A549 (cell line): ENCODE measurements at regions not wholly inside any gene's neighbourhood (a gene's known extent, or its start where the extent isn't known, plus 50 kb on each side); places are given as distances from the start of the nearest gene placed in this dataset.

ENCODE experiments used
- ATAC-seq, 2 experiments: fragments of 200-7000 bp in 1 of 2; fragments of >200 bp in 1 of 2; cut with Nextera tagmentation in 1 of 2; cut with Tn5 transposase in 1 of 2; 3 replicates each; pipeline versions ENCODE4 v1.8.0 to v1.9.1; 2018 to 2020; ENCODE audit warnings: mild to moderate bottlenecking in 1 of 2, moderate library complexity in 1 of 2
- CTCF ChIA-PET: fragments of 300-600 bp; sonication (Branson Sonifier 250); formaldehyde crosslinking; extraction: SDS; loops from one replicate; lab custom pipeline; 2021; ENCODE audit warnings: antibody characterized with exemption, inconsistent platforms; lab: Yijun Ruan, JAX
- POLR2A ChIA-PET: fragments of 350-600 bp; formaldehyde crosslinking; extraction: SDS; loops from one replicate; lab custom pipeline; 2021; ENCODE audit warnings: antibody characterized with exemption, inconsistent platforms; lab: Yijun Ruan, JAX
- DNase-seq, 2 experiments: peaks; one replicate each; pipeline versions ENCODE4 v3.0.0 to v3.0.0-alpha.2; 2011 to 2016; ENCODE audit warnings: low read depth in 1 of 2, low spot score in 1 of 2
- FAIRE-seq: peaks from 2 replicates; lab custom pipeline; 2011; peaks lifted over from hg19 to GRCh38; lab: Jason Lieb, UNC
- H3K27ac ChIP-seq, 2 experiments: fragments of >200 bp; sonication (Bioruptor Twin); formaldehyde crosslinking; 3 replicates each; pipeline ENCODE4 v1.5.1; 2016 to 2017
- H3K4me1 ChIP-seq: fragments of >200 bp; sonication (Bioruptor Twin); formaldehyde crosslinking; 3 replicates; pipeline ENCODE4 v1.6.1; 2016
- H3K4me2 ChIP-seq: fragments of >200 bp; sonication (Bioruptor Twin); formaldehyde crosslinking; 3 replicates; pipeline ENCODE4 v1.6.1; 2016
- H3K4me3 ChIP-seq: fragments of >200 bp; sonication (Bioruptor Twin); formaldehyde crosslinking; 3 replicates; pipeline ENCODE4 v1.5.1; 2016
- H3K9me3 ChIP-seq: fragments of >200 bp; sonication (Bioruptor Twin); formaldehyde crosslinking; 3 replicates; pipeline ENCODE4 v1.6.1; 2016
- BHLHE40 ChIP-seq: IDR thresholded peaks from 2 replicates; pipeline ENCODE4 v1.6.1; 2012; ENCODE audit warnings: low read depth, low read length, inconsistent platforms
- CBX8 ChIP-seq: fragments of 200-600 bp; sonication (generic); IDR thresholded peaks from 2 replicates; pipeline ENCODE4 v1.6.1; 2016
- CHD4 ChIP-seq: fragments of 200-600 bp; sonication (generic); IDR thresholded peaks from 2 replicates; pipeline ENCODE4 v1.6.1; 2016; ENCODE audit warnings: antibody characterized with exemption, mild to moderate bottlenecking, borderline replicate concordance
- EHF ChIP-seq: fragments of 250-450 bp; sonication (Bioruptor Pico); IDR thresholded peaks from 2 replicates; pipeline ENCODE4 v1.5.0; 2020; ENCODE audit warnings: mild to moderate bottlenecking
- EHMT2 ChIP-seq: fragments of 200-600 bp; sonication (generic); IDR thresholded peaks from 2 replicates; pipeline ENCODE4 v1.6.1; 2016; ENCODE audit warnings: antibody characterized with exemption, low read depth, mild to moderate bottlenecking, moderate library complexity
- EP300 ChIP-seq, 2 experiments: fragments of >200 bp; sonication (Bioruptor Twin); formaldehyde crosslinking; IDR thresholded peaks; 2 replicates in 1 of 2; 3 replicates in 1 of 2; pipeline ENCODE4 v1.6.1; 2016 to 2017
- FOXS1 ChIP-seq: fragments of 250-450 bp; sonication (Bioruptor Pico); IDR thresholded peaks from 2 replicates; pipeline ENCODE4 v1.5.0; 2020; ENCODE audit warnings: mild to moderate bottlenecking, moderate library complexity
- GATA3 ChIP-seq: IDR thresholded peaks from 2 replicates; pipeline ENCODE4 v1.6.1; 2012; ENCODE audit warnings: borderline replicate concordance
- HDAC2 ChIP-seq: fragments of 200-600 bp; sonication (generic); IDR thresholded peaks from 2 replicates; pipeline ENCODE4 v1.6.1; 2016
- HEYL ChIP-seq: fragments of 250-450 bp; sonication (Bioruptor Pico); IDR thresholded peaks from 2 replicates; pipeline ENCODE4 v1.8.0; 2021; ENCODE audit warnings: mild to moderate bottlenecking, moderate library complexity
- HOXA7 ChIP-seq: fragments of 250-450 bp; sonication (Bioruptor Pico); IDR thresholded peaks from 2 replicates; pipeline ENCODE4 v1.5.0; 2020; ENCODE audit warnings: mild to moderate bottlenecking, moderate library complexity
- HOXB13 ChIP-seq: fragments of 250-450 bp; sonication (Bioruptor Pico); IDR thresholded peaks from 2 replicates; pipeline ENCODE4 v1.5.0; 2020; ENCODE audit warnings: low read depth, mild to moderate bottlenecking, moderate library complexity
- HOXB5 ChIP-seq: fragments of 250-450 bp; sonication (Bioruptor Pico); IDR thresholded peaks from 2 replicates; pipeline ENCODE4 v1.5.0; 2020; ENCODE audit warnings: mild to moderate bottlenecking, moderate library complexity
- JUNB ChIP-seq: fragments of >200 bp; sonication (Bioruptor Twin); formaldehyde crosslinking; IDR thresholded peaks from 2 replicates; pipeline ENCODE4 v1.6.1; 2016
- KDM1A ChIP-seq: fragments of 200-600 bp; sonication (generic); IDR thresholded peaks from 2 replicates; pipeline ENCODE4 v1.6.1; 2016; ENCODE audit warnings: low read depth, mild to moderate bottlenecking
- KDM5A ChIP-seq: fragments of 200-600 bp; sonication (generic); IDR thresholded peaks from 2 replicates; pipeline ENCODE4 v1.6.1; 2016; ENCODE audit warnings: antibody characterized with exemption, mild to moderate bottlenecking
- MYC ChIP-seq: IDR thresholded peaks from 2 replicates; pipeline ENCODE4 v1.6.1; 2012; ENCODE audit warnings: mild to moderate bottlenecking, inconsistent platforms, low read length, improper control_type of control experiment, borderline replicate concordance
- NPAS2 ChIP-seq: fragments of 250-450 bp; sonication (Bioruptor Pico); IDR thresholded peaks from 2 replicates; pipeline ENCODE4 v1.8.0; 2022; ENCODE audit warnings: mild to moderate bottlenecking, moderate library complexity, borderline replicate concordance
- POLR2AphosphoS2 ChIP-seq: conservative IDR thresholded peaks from 2 replicates; pipeline ENCODE4 v1.6.1; 2012; ENCODE audit warnings: low read length, improper control_type of control experiment, inconsistent platforms
- RARB ChIP-seq: fragments of 250-450 bp; sonication (Bioruptor Pico); IDR thresholded peaks from 2 replicates; pipeline ENCODE4 v1.8.0; 2021; ENCODE audit warnings: mild to moderate bottlenecking, moderate library complexity
- RCOR1 ChIP-seq: fragments of 150-350 bp; IDR thresholded peaks from 2 replicates; pipeline ENCODE4 v1.6.1; 2014; ENCODE audit warnings: antibody characterized with exemption, low read length, low read depth
- RNF2 ChIP-seq: fragments of 200-600 bp; sonication (generic); IDR thresholded peaks from 2 replicates; pipeline ENCODE4 v1.6.1; 2016; ENCODE audit warnings: low read depth, mild to moderate bottlenecking, antibody characterized with exemption, moderate library complexity, borderline replicate concordance
- SMC3 ChIP-seq: fragments of >200 bp; sonication (Bioruptor Twin); formaldehyde crosslinking; IDR thresholded peaks from 3 replicates; pipeline ENCODE4 v1.6.1; 2018; ENCODE audit warnings: inconsistent platforms
- TFCP2L1 ChIP-seq: fragments of 250-450 bp; sonication (Bioruptor Pico); IDR thresholded peaks from 2 replicates; pipeline ENCODE4 v1.5.0; 2021; ENCODE audit warnings: mild to moderate bottlenecking
- ZFP36 ChIP-seq: fragments of 450-650 bp; IDR thresholded peaks from 2 replicates; pipeline ENCODE4 v1.6.1; 2014; ENCODE audit warnings: borderline replicate concordance; ENCODE audit not compliant: partially characterized antibody
- ZNF302 ChIP-seq: fragments of 250-450 bp; sonication (Bioruptor Pico); IDR thresholded peaks from 2 replicates; pipeline ENCODE4 v1.9.0; 2021; ENCODE audit warnings: inconsistent platforms, mild to moderate bottlenecking, moderate library complexity
- WGBS: methylation state at CpG from one replicate; pipeline ENCODE4 v1.1.6; 2017; ENCODE audit errors: missing lambda C conversion rate; 5-methylcytosine and 5-hydroxymethylcytosine counted together
- TF ChIP-seq, protein P1 (sequence below): fragments of >200 bp; sonication (Bioruptor Twin); formaldehyde crosslinking; IDR thresholded peaks from 3 replicates; pipeline ENCODE4 v1.5.1; 2016
- TF ChIP-seq, protein P2 (sequence below): IDR thresholded peaks from 2 replicates; pipeline ENCODE4 v1.6.1; 2012; ENCODE audit warnings: low read depth, borderline replicate concordance
- TF ChIP-seq, protein P3 (sequence below): fragments of >200 bp; sonication (Bioruptor Twin); formaldehyde crosslinking; IDR thresholded peaks from 2 replicates; pipeline ENCODE4 v1.6.1; 2016
- TF ChIP-seq, protein P4 (sequence below): fragments of 150-350 bp; IDR thresholded peaks from 2 replicates; pipeline ENCODE4 v1.6.1; 2014; ENCODE audit warnings: low read depth, mild to moderate bottlenecking, low read length
- TF ChIP-seq, protein P5 (sequence below): fragments of >200 bp; sonication (Bioruptor Twin); formaldehyde crosslinking; IDR thresholded peaks from 3 replicates; pipeline ENCODE4 v1.6.1; 2016

DNA sequence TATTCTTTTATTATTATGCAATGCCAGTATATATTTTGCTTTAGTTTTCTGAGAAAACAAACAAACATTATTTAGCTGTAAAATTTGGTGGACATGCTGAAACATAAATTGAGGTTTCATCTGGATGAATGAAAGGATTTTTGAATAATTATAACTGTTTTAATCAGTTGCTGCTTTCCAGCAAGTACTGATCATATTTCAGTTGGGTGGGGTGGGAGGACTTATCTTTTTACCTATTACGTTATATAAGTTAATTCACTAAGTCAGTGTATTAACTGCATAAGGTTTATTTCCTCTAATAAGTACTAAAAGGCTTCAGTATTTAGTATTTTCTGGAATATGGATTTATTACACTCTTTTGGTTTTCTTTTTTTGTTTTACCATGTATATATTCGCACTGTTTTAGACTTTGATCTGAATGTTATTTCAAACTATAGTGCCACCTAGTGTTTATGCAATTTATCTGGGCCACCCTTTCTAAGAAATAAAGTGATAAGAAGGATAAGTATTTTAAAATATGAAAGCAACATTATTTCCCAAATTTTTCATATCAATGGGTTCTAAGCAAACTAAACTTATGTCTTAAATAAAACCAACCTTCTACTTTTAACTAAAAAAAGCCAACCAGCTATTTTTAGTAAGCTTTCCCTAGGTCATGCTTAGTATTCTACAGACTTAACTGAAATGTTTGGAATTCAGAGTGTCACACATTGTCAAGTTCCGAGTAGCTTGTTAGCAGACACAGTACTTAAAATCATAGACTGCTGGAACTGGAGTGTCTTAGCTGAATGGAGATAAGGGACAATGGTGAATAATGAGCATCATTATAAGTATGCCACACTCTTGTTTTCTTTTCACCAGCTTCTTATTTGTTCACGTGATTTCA, 105.4 kb upstream of the MCHR2 start (continued):
- TF ChIP-seq HDAC2 (no peak), CHD4 (no peak), KDM1A (no peak), POLR2AphosphoS2 (no peak), EHF (CRISPR knock-in tag) (no peak), TFCP2L1 (no peak), CBX8 (no peak), RARB (CRISPR knock-in tag) (no peak), JUNB (no peak)
- TF ChIP-seq, all 56 proteins: peak for 3

DNA sequence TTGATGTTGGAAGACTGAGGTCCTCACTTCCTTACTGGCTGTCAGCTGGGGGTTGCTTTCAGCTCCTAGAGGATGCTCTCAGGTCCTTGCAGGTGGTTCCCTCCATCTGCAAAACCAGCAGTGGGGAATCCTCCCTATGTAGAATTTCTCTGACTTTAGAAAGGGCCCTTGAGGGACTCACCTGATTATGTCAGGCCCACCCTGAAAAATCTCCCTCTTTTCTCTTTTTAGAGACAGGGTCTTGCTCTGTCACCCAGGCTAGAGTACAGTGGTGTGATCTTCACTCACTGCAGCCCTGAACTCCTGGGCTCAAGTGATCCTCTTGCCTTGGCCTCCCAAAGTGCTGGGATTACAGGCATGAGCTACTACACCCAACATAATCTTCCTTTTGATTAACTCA, 102.9 kb upstream of the MCHR2 start:
- Histone ChIP-seq H3K27ac (no peak overlapping the region), H3K4me2 (no peak overlapping the region)
- no peak for TF ChIP-seq RARB (CRISPR knock-in tag)
- no peak for TF ChIP-seq EP300 (IDR thresholded peaks at IDR 0.05)
- TF ChIP-seq NPAS2 (CRISPR knock-in tag): no peak
- TF ChIP-seq, protein P1, sequence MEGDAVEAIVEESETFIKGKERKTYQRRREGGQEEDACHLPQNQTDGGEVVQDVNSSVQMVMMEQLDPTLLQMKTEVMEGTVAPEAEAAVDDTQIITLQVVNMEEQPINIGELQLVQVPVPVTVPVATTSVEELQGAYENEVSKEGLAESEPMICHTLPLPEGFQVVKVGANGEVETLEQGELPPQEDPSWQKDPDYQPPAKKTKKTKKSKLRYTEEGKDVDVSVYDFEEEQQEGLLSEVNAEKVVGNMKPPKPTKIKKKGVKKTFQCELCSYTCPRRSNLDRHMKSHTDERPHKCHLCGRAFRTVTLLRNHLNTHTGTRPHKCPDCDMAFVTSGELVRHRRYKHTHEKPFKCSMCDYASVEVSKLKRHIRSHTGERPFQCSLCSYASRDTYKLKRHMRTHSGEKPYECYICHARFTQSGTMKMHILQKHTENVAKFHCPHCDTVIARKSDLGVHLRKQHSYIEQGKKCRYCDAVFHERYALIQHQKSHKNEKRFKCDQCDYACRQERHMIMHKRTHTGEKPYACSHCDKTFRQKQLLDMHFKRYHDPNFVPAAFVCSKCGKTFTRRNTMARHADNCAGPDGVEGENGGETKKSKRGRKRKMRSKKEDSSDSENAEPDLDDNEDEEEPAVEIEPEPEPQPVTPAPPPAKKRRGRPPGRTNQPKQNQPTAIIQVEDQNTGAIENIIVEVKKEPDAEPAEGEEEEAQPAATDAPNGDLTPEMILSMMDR: no peak
- TF ChIP-seq EHF (CRISPR knock-in tag): no peak
- no peak for TF ChIP-seq HEYL (CRISPR knock-in tag)
- TF ChIP-seq MYC: no peak
- TF ChIP-seq BHLHE40: no peak
- no peak for TF ChIP-seq RCOR1
- no peak for TF ChIP-seq ZNF302
- TF ChIP-seq HOXB13 (CRISPR knock-in tag): no peak
- TF ChIP-seq JUNB: no peak
- TF ChIP-seq, protein P2, sequence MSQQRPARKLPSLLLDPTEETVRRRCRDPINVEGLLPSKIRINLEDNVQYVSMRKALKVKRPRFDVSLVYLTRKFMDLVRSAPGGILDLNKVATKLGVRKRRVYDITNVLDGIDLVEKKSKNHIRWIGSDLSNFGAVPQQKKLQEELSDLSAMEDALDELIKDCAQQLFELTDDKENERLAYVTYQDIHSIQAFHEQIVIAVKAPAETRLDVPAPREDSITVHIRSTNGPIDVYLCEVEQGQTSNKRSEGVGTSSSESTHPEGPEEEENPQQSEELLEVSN: no peak
- TF ChIP-seq HOXB5 (CRISPR knock-in tag): no peak
- TF ChIP-seq, all 56 proteins: peak for 0
- DNase-seq: no peak
- CTCF ChIA-PET: interaction anchor here (1.1 to 6.5 kb wide), 5 partner anchors 11 to 228 kb away, joined by 3 to 61 read pairs (median 6); no protein-coding TSS in a partner anchor
- no peak for FAIRE-seq
- no peak for ATAC-seq
- POLR2A ChIA-PET: interaction anchor here (0.5 kb wide), 1 partner anchor 177 kb away, joined by 3 read pairs; no protein-coding TSS in a partner anchor
- H3K9me3 ChIP-seq: no peaks in the 10 kb centered on the region
- H3K4me3 ChIP-seq: no peak overlapping the region
- no peaks in the 10 kb centered on the region for H3K4me1 ChIP-seq

DNA sequence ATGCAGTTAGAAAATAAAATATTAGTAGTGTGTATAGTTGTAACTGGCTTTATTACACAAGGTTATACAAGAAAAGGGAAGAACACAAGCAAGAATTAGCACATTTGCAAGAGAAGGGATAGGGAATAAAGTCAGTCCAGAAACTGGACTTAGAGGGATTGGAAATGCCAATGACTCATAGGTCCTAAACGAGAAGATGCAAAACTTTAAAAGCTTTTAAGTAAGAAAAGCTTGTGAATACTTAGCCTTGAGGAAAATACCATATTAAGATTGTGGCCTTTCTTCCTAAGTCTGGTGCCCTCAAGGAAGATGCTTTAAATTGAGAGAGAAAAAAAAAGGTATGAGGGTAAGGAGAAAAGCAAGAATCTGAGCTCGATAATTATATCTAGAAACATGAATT, 102.3 kb upstream of the MCHR2 start:
- H3K9me3 ChIP-seq: no peaks in the 10 kb centered on the region
- 3% methylated on average over 2 of the region's 2 CpGs for WGBS
- no peak overlapping the region for H3K27ac ChIP-seq
- no peak overlapping the region for H3K4me3 ChIP-seq
- ATAC-seq (no peak), DNase-seq (no peak), FAIRE-seq (no peak)
- no peak overlapping the region for H3K4me2 ChIP-seq
- ChIA-PET POLR2A (no interaction called here), CTCF (interaction anchor here (0.6 to 6.5 kb wide), 5 partner anchors 11 to 546 kb away, joined by 3 to 61 read pairs (median 6); no protein-coding TSS in a partner anchor)
- H3K4me1 ChIP-seq: no peaks in the 10 kb centered on the region
- TF ChIP-seq FOXS1 (CRISPR knock-in tag) (no peak), JUNB (no peak), HOXA7 (CRISPR knock-in tag) (no peak), RCOR1 (no peak), ZFP36 (no peak), ZNF302 (no peak), SMC3 (no peak), MYC (no peak), EHF (CRISPR knock-in tag) (no peak), KDM5A (no peak), GATA3 (no peak), RNF2 (no peak), KDM1A (no peak), POLR2AphosphoS2 (no peak), EHMT2 (no peak), HOXB5 (CRISPR knock-in tag) (no peak)
- TF ChIP-seq, protein P3, sequence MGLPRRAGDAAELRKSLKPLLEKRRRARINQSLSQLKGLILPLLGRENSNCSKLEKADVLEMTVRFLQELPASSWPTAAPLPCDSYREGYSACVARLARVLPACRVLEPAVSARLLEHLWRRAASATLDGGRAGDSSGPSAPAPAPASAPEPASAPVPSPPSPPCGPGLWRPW: no peak
- TF ChIP-seq, protein P4, sequence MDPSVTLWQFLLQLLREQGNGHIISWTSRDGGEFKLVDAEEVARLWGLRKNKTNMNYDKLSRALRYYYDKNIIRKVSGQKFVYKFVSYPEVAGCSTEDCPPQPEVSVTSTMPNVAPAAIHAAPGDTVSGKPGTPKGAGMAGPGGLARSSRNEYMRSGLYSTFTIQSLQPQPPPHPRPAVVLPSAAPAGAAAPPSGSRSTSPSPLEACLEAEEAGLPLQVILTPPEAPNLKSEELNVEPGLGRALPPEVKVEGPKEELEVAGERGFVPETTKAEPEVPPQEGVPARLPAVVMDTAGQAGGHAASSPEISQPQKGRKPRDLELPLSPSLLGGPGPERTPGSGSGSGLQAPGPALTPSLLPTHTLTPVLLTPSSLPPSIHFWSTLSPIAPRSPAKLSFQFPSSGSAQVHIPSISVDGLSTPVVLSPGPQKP: no peak
- TF ChIP-seq, protein P5, sequence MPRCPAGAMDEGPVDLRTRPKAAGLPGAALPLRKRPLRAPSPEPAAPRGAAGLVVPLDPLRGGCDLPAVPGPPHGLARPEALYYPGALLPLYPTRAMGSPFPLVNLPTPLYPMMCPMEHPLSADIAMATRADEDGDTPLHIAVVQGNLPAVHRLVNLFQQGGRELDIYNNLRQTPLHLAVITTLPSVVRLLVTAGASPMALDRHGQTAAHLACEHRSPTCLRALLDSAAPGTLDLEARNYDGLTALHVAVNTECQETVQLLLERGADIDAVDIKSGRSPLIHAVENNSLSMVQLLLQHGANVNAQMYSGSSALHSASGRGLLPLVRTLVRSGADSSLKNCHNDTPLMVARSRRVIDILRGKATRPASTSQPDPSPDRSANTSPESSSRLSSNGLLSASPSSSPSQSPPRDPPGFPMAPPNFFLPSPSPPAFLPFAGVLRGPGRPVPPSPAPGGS: no peak
